ENCODE measurements at regions not wholly inside any gene's neighbourhood (a gene's known extent, or its start where the extent isn't known, plus 50 kb on each side); places are given as distances from the start of the nearest gene placed in this dataset.

DNA sequence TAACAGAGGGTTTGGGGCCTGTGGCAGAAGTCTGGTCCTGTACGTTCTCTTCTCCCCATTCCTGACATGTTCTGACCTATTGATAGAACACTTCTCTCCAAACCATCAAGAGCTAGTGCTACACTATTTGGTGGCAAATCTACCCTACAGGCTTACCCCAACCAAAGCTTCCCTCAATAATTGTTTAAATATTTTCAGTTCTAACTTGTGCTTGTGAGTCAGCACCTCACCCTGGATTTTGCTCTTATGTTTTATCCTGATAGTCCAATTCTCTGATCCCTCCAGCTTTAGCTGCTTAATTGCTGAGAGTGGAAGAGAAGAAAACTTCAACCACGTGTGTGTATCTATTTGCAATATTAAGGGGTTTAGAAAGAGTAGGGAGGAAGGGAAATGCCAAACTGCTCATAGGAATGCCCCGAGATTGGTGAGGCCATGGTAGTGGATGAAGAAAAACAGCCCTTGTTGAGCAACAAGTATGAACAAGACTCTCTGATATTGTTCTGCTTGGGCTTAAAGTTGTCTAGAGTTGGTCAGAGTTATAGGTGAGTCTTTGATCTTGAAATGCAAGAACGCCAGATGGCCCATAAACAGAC, 67.8 kb upstream of the PARD3B start:
- DNase-seq (ENCODE audit: low read depth) = no peak

DNA sequence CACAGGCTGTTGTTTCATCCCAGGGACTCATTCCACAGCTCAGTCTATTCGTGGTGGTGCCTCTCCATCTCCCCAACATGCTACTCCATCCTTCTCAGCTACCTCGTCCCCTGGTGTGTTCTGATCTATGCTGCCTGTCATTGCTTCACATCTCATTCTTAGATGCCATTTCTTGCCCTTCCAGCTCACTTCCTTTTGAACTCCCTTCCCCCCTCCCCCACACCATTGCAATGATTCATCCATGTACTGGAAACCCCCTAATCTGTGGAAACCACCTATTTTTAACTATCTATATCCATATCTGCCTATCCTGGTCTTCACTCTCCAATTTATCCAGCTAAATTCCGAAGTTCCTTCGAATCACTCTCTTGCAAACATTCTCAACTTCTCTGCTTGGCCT, 65.7 kb upstream of the PARD3B start:
- no peak for DNase-seq (ENCODE audit: low read depth)

DNA sequence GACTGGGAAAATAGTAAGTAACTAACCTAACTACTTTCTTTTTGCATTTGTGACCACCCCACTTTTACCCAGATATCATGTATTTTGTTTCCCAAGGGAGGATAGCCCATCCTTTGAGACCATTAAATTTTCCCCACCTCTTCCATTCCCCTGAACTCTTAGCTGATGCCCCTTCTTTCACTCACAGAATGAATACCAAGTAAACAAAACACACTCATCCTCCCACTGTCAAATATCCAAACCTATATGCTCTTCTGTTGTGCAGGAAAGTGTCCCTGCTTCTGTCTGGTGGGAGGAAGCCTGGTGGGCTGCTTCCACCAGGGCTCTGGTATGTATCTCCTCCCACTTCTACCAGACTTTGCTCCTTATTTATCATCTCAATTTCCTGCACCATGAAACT, 64.6 kb upstream of the PARD3B start:
- no peak for DNase-seq (ENCODE audit: low read depth)

DNA sequence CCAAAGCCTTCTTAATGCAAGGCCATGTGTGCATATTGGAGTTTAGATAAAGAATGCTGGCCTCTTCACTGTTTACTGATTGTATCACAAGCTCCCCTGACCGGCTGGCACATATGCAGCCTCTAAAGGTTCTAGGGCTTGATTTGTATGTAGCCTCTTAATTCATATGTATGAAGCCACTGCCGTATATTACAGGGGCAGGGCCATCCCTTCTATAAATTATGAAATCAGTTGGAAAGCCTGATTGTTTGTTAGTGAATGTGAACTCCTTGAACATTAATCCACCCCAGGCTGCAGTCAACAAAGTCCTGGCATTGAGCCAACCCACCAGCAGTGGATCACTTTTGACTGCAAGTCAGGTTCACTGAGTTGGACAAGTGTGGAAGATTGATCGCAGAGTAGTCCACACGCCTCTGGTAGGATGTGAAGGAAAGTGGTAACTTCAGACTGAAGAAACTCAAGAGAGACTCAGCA, 61.6 kb upstream of the PARD3B start:
- no peak for DNase-seq (ENCODE audit: low read depth)

DNA sequence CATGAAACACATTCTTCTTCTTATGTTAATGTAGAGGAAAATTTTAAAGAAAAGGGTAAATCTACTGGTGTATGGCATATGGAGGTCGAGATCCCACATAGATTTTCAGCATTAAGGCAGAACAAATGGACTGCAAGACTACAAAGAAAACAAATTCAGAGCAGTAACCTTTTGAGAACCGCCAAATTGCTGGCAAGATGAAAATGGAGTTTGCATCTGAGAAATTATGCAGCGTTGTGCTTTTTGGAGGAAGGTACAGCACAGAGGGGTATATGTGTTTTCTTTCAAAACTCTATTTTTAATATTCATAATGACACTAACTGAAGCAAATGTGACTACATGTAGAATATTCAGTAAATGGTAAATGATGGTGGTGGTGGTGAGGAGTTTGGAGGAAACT, 59.0 kb upstream of the PARD3B start:
- DNase-seq (ENCODE audit: low read depth) = no peak

DNA sequence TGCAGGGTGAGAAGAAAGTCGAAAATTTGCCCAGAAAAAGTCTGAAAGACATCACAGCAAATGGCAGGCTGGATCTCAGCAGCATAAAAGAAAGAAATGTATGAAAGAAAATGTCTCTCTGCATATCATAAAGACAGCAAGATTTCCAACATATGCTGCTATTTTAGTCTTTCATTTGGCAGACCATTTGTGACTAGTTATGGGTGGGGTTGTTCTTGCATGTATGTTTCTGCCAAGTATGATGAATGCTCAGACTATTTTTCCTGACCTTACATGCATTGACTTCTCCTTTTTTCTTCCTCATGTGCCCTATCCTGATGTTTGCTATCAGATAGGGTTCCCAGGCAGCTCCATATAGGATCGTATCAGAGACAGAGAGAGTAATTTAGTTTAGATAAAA, 58.5 kb upstream of the PARD3B start:
- no peak for DNase-seq (ENCODE audit: low read depth)

DNA sequence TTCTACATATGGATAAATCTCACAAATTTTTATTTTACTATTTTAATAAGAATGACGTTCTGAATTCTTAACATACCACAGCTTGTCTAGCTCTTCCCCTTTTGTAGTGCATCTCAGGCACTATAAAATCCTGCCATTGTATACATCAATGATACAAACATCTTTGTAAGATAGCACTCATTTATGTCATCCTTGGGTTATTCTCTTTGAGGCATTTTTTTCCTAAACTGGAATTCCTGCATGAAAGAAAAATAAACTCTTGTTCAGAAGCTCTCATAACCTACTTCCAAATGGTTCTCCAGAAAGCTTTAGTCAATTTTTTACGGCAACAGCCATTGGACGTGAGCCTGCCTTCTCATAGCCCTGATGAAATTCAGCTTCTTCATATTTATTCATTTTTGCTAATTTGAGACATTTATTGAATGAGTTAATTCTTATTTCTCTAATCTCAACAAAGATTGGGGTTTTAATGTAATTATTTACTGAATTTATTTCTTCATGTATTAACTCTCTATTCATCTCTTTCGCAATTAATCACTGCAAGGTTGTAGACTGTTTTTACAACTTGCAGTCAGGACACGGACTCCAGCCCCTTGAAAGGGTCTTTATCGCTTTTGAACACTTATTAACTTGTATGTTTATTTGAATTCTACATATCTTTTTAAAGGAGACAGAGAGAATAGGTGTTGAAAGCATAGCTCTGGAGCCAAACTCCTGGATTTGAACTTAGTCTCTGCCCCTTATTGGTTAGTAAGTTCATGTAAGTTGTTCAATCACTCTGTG, 57.6 kb upstream of the PARD3B start:
- no peak for DNase-seq (ENCODE audit: low read depth)

DNA sequence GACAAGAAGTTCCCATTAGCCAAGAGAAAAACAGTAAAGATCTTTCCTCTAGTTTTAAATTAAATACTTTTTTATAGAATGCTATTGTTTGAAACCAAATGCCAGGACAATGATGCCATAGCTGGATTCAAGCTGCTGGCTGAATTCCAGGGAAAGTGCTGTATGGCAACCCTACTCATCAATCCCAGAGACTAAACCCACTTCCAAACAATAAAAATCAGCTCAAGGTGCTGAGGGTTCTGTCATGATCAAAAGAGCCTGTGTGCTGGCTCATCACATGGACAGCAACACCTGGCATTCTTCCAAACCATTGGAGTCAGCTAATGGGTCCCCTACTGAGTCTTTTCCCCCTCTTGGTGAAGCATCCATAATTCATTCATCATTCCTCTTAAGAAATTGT, 53.7 kb upstream of the PARD3B start:
- no peak for DNase-seq (ENCODE audit: low read depth)

DNA sequence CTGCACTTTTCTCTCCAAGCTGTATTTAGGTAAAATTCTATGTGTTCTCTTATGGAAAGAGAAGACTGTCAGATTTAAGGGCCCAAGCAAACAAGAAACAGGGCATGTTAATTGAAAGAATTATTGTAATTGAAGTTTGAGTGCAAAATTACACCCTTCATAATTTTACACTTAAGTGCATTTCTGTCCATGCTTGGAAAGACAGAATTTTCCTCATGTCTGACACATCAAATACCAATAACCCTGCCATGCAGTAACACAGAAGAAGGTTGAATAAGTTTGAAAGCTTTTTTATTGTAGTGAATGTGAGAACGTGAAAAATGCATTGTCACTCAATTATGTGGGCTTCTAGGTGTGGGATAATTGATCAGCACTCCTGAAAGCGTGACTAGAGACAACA, 52.9 kb upstream of the PARD3B start:
- no peak for DNase-seq (ENCODE audit: low read depth)

DNA sequence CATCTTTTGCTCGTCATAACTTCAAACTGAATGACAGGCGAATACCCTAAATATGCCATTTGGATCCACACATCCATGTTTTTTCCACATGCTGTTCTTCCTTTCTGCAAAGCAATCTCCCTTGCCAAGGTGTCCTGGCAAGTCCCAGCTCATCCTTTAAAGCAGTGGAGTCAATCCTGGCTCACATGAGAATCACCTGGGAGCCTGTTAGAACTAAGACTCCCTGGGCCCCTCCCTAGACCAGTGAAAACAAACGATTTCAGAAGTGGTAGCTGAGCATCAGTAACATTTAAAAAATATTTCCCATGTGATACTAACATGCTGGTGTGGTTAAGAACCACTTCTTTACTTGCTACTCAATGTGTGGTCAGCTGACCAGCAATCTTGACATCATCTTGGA, 50.6 kb upstream of the PARD3B start:
- DNase-seq (ENCODE audit: low read depth) = no peak

DNA sequence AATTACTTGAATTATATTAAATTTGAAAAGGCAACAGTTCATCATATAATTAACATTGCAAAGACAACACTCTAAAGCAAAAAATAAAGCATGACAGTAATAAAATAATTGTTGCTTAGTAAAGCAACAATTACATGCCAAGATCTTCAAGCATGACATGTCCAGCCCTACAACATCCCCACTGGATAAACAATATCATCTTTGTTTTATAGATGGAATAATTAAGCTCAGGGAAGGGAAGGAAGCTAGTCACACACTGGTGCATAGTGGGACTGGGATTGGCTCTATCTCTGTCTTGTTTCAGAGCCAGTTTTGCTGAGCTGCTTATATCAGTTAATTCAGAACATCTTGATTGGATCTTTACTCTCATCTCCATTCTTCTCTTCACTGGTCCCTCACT, 49.9 kb upstream of the PARD3B start:
- no peak for DNase-seq (ENCODE audit: low read depth)
